HG03460 (cell line): ENCODE measurements at regions not wholly inside any gene's neighbourhood (a gene's known extent, or its start where the extent isn't known, plus 50 kb on each side); places are given as distances from the start of the nearest gene placed in this dataset.

ENCODE experiments used
- ATAC-seq: cut with Tn5 transposase; IDR thresholded peaks from one replicate; pipeline ENCODE4 v1.9.1; 2021; ENCODE audit not compliant: unreplicated experiment

DNA sequence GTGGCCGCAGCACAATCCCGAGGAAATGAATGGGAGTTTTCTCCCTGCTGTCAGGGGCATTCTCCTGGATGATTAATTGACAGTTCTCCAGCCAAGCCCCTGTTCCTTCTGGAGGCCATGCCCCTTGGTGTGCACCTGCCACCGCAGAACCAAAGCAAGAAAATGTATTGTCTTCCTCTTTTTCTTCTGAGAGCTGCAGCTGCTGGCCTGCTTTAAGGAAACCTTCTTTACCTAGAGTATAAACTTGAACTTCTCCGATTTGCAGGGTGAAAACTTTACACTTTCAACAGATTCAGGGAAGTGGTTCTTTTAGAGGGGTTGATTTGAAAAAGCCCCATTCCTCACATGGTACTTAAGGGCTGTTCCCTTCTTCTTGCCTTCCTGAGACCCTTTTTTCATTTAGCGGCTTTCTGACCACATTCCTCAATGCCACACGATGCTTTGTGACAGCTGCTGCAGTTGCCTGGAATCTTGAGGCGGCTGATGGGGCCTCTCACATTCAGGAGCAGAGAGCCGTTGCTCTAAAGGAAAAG is 402.8 kb downstream of the TXNL1 start:
- ATAC-seq, result peak; percentile 88

DNA sequence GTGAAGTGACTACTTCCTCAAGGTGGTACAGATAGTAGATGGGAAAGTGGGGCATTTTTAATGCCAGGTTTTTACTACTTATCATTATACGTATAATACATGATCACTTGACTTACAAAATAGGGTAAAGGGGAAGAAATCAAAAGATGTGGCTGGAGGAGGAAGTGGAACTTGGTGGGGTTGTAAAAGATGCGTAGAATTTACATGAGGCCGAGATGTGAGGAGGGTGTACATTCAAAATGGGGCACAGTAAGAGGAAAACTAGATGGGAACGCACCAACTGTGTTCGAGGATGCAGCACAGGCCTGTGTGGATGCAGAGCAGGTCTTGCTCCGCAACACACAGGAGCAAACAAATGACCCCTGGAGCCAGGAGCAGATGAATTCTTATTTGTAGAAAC is 403.3 kb downstream of the TXNL1 start:
- peak; percentile 43 for ATAC-seq

DNA sequence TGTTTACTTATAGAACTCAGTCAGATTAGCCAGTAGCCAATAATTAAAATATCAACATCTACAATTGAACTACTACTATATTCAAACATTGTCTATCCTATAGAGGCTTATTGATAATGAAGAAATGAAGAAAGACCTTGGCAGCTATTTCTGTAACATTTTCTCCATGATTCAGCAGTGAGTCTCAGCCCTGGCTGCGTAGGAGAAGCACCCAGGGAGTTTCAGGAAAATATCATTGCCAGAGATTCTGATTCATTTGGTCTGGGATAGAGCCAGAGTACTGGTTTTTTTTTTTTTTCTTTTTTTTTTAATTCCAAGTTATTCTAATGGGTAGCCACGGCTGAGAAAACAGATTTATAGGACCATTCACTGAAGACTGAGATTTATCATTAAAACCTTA is 404.8 kb downstream of the TXNL1 start:
- ATAC-seq, result no peak

DNA sequence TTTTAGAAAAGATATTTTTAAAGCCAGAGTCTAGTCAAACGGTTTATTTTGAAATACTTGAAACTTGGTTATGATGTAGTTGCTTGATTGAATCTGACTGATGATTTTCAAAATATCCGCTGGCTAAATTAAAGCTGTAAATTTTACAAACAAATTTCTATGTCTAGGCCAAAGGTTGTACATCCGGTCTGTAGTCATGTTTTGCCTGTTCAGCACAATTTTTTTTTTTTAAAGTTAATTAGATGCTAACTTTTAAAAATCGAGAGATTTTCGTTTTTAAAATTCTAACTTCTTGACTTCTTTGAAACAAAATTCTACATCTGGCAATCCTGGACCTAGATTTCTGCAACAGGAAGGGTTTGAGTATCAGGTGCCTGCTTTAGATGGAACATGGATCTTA is 412.4 kb downstream of the TXNL1 start:
- no peak for ATAC-seq

DNA sequence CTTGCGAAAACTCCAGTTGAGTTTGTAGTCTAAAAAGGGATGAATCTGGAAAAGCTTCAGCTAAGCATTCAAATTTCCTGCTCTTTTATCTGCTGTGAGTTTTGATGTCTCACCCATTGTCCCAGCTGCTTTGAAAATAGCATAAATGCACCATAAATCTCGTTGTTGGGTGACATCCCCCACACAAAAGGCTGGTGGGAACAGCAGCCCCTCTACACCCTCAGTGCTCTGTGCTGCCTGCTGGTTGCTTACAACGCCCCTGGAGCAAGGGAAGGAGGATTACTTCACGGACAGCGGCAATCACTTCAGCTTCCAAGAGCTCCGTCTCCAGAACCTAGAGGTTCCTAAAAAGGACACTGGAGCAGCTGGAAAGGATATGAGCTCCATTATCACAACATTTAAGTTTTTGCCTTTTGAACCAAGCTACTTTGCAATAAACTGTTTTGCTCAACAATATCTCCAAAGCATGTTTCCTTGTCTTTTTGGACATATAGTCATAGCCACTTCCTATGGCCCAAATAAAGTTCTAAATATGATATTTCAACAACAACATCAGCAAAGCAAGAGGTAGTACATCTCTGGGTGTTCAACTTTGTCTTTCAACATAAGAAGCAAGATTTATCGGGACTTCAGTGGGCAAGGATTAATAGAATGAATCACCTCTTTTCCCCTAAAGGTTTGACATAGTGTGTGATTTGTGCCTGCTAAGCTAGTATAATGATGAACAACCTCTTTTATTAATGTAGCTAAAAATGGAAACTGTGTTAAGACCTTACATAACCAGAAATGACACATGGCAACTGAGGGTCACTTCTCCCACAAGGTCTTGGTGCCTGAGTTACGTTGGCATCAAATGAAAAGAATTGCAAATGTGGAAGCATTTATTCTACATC is 413.5 kb downstream of the TXNL1 start:
- no peak for ATAC-seq

DNA sequence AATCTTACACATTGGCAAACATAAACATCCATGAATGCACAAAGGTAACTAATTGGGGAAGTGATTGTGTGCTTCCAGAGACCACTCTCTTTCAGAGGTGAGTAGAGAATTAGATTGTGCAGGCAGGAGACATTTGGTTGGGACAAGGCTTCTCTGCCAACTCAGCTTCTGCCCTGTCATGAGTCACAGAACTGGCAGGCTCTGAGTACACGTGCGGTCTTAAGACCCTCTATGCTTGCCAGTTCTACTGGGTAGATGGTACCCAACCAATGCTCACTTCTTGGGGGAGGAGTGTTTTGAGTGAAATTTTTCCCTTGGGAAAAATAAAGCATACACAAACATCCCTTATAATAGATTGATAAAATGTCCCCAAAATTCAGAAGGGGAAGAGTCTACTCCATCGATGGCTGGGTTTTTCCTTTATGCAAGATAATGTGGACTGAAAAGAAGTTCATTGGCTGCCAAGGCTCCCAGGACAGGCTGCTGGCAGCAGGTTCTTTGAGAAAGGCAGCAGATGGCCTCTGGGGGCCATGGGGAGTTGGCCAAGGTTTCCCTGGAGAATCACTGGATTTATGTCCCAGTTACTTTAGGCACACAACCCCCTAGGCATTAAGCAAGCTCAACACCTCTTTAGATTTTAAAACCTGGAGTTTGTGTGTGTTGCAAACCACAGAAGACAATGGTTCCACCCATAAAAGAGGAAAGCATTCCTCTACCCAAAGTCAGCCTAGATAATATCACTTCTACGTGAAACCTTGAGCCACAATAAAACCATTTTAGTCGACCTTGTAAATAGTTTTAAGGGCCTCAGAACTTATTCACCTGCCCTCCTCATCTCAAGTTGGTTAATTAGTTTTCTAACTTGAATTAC is 417.0 kb downstream of the TXNL1 start:
- ATAC-seq, result no peak

DNA sequence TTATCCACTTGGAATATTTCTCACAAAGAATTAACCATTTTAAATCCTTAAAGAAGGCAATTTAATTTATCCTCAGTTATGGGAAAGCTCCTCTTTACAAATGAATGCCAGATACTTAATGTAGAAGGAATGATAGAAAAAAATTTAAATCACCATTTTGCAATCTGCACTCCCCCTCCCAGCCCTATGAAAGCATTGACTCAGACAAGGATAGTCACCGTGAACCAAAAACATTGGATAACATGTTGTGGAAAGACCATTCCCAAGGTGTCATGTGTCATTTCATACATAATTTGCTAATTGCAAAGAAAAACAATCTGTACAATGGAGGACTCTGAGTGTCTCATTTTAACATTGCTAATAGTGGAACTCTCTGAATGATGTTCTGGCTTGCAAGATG is 421.0 kb downstream of the TXNL1 start:
- ATAC-seq, result no peak

DNA sequence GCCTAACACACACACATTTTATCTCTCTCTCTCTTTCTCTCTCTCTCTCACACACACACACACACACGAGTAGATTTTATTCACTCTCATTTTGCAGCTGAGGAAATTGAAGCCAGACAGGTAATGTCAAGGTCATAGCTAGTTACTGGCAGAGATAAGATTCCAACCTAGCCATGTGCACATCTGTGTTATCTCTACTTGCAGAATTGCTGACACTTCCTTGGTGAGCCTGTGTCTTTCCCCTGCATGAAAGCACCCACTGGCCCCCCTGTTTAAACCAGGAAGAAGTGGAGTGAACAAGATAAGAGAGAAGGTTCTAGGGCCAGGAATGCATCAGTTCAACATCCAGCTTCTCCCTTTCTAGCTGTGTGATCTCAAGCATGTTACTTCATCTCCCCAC is 423.7 kb downstream of the TXNL1 start:
- no peak for ATAC-seq

DNA sequence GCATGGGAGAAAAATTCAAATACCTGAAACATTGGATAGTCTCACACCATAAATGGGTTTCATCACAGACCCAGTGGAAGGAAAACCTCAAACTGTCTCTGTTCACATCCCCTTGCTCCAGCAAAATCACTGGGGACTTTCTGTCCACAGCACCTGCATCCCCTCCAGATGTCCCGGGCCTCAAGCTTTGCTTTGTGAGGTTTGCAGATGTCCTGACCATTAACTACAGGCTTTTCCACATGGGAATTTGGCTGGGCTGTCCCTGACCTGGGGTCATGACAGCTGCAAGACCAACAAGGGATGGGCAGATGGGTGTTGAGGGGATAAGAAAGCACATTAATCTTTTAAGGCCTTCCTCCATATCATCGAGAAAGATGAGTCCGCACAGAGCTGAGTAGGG is 427.9 kb downstream of the TXNL1 start:
- no peak for ATAC-seq

DNA sequence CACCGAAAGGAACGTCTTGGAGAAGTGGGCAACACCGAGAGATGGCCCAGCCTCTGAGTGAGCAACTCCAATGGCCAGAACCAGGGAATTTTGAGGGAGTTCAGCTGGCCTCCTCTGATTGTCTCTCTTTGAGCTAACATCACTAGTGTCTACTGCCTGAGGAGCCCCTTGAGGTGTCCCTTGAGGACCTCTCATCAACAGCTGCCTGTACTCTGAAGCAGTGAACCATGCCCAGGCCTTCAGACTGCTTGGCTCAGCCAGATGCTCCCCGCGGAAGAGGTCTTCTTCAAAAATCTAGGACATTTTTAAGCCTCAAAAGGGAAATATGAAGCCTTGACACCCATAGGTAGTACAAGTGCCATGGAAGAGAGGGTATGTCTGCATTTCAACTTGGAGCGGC is 430.4 kb downstream of the TXNL1 start:
- no peak for ATAC-seq

DNA sequence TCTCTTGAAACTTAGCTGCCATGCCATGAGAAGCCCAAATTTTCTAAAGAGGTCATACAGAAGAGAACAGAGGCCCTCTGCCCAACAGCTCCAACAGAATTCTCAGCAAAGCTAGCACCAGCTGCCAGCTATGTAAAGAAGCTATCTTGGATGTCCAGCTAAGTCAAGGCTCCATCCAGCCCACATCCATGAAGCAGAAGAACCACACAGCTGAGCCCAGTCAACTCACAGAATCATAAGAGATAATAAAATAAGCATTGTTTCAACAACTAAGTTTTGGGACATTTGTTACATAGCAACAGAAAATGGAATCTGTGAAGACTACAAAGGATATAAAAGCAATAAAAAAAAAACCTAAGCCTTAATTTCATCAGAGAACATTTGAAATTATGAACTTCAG is 434.3 kb downstream of the TXNL1 start:
- ATAC-seq, result no peak

DNA sequence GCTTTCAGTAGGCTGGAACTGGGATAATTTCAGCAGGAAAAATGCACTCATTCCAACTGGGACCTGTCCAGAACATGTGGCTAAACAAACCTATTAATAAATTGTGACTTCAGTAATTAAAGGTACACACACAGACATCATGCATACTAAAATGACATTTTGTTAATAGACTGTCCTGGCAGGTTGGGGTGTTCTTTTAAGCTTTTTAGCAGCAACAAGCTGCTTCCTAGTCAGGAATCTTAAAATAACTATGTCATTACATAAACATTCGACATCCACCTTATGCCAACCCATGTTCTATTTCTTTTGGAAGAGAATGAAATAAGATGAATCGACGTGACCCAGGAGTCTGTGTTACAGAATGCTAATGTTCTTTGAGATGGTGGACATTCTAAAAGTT is 435.7 kb downstream of the TXNL1 start:
- no peak for ATAC-seq

DNA sequence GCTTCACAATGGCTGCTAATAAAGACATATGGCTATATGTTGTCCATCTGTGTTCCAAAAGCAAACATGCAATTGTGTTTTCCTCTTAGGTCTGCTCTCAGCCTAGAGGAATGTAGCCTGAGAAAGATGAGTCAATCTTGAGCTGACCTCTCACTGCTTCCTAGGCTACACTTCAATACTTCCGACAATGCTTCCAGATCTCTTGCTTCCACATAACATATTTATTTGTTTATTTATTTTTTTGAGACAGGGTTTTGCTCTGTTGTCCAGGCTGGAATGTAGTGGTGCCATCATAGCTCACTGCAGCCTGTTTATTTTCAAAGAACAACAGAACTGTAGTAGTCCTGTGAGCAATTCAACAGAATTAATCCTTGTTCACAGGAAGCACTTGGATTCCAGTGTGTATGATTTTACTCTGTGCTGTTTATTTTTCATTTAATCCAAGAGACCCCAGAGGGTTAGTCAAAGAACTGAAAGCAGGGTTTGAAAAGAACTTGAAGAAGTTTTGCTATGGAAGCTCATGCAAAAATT is 437.9 kb downstream of the TXNL1 start:
- ATAC-seq, result no peak

DNA sequence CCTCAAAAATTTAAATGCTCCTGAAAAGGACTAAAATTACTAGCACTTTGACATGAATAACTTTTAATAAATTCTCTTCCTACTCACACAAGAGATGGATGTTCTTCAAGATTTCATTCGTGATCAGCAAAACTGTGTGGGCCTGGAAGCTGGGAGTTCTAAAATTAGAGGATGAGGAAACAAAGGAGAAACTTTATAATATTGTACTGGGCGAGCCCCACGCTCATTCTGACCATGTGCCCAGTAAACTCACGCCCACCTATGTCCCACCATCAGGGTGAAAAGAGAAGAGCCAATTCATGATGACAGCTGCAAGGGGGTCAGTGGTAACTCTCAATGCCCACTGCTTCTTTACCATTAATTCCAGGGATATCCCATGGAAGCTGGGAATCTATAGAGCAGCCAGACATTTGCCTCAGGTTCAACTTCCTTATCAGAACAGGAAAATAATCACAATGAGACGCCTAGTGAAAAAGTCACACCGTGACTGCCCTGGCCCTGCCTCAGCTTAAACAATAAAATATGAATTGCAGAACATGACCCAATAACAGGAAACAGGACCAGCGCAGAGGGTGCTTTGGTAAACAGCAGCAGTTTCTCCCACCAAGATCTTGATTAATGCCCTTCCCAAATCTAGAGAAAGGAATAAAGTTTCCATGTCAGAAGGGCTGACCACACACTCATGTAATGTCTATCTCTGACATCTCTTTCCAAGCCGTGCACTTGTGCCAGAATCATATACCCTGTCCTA is 438.6 kb downstream of the TXNL1 start:
- ATAC-seq, result no peak

DNA sequence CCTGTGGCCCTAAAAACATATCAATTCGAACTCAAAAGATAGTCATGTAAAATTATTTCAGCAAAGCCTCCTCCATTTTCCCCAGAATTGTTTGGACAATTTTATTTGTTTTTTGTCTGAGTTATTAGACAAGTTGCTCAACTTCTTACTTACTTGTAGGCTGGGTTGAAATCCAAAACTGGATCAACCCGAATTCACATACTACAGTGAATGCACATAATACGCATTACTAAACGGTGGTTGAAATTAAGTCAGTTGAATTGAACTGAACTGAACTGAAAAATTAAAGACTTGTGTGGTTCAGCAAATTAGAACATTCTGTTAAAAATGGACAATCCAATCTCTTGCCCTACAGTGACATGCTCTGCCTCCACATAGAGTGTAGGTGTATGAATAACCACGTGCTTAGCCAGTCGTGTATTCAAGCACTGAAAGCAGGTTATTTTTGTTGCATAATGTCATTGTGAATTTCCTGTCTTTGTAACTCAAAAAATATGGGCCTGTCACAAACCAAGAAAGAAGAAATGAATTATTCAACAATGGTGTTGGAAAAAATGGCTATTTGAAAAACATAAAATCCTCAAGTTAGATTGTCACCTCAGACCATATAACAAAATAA is 441.0 kb downstream of the TXNL1 start:
- ATAC-seq, result no peak

DNA sequence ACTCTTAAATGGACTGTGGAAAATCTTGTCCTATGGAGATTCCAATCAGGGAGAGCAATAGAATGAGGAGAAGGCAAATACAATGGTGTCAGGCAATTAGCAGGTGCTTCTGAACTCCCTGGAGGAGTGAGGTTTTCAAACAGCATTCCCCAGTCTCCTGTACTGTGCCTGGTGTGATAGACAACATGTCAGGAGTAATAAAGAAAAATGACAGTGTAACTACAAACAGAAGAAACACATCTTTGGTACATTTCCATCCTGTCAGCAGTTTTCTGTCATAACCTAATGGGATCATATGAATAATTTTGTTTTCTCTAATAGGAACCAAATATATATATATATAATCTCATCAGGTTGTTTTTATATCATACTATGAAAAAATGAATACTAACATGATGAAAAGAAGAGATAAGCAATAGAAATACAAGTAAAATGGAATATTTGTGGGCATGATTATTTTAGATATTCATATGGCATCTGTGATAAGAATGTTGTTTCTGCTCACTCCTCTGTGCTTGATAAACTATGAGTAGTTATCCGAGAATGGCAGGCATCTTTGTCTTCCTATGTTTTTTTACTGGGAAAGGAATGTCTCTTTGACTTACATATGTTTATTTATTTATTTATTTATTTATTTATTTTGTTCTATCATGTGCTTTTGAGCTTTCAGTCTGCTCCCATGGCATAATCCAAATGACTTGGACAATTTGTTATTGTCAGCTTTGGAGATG is 441.7 kb downstream of the TXNL1 start:
- ATAC-seq, result no peak

DNA sequence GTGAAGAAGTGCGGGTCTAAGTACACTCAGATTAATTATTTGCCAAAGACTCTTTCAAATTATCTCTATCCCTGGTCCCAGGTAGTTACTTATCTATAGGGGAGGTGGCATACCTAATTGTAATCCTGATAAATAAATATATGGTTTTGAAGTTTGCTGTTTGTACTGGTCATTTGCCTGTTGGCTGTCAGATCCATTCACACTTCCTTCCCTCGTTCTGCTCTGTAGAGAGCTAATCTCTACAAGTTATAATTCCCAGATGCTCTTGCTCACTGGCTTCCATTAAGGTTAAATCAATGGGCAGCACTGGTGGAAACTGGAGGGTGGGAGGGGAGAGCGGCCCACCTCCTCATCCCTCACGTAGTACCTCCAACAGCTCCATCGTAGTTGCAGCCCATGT is 447.1 kb downstream of the TXNL1 start:
- no peak for ATAC-seq

DNA sequence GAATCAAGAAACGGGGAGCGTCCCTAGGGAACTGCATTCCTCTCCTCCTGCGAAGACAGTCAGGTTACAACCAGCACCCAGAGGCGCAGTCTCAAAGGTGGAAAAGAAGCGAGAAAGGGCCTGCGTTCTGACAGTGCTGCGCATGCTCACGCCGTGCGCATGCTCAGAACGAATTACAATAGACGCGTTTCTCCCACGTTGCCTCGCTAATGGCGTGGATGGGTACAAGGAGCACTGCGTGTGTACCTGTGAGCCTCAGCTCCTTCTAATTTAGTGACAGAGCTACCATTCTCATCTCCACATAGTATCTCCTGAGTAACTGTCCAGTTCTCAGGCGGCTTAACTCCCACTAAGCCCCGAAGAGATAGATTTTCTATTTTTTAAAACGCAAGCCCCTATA is 448.8 kb downstream of the TXNL1 start:
- ATAC-seq, result no peak

DNA sequence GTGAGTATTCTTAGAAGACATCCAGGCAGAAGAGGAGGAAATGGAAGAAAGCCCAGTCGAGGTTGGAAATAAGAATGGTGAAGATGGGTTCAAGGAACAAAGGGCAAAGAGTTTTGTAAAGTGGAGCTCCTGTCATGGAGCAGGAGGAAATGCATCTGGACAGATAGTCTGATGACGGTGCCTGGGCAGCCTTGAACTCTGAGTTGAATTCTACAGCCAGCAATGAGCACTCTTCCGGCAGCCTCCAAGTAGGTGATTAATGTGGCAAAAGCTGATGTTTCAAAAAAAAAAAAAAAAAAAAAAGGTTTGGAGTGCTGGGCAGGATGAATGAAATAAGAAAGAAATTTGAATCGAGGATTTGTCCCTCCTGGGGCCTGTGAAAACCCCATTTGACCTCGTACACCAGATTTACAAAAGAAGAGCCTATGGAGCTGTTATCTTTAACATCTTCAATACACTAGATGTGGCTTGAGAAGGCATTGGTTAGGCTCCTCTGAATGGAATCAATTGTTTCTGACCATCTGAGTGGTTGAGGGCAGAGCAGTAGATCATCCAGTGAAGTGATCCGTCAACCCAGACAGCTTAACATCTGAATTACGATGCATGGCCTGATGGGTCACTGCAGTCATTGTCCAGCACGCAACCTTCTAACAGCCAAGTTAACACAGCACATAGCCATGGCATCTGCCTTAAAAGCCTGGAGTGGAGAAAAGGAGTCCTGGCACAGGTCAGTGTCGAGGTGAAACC is 449.7 kb downstream of the TXNL1 start:
- no peak for ATAC-seq
